HG03558 (cell line): ENCODE measurements at regions not wholly inside any gene's neighbourhood (a gene's known extent, or its start where the extent isn't known, plus 50 kb on each side); places are given as distances from the start of the nearest gene placed in this dataset.

Experiments
- ATAC-seq: cut with Tn5 transposase; IDR thresholded peaks from one replicate; pipeline ENCODE4 v1.9.1; 2021; ENCODE audit warnings: moderate number of reproducible peaks; ENCODE audit not compliant: unreplicated experiment; ENCODE audit errors: extremely low read depth

- ATAC-seq: no peak
These were observed 327.5 kb upstream of the RTL1 start for GRCh38 chr14:101230851-101231550.

GRCh38 chr14:101231828-101232227 is 328.3 kb upstream of the RTL1 start:
- no peak for ATAC-seq

- no peak for ATAC-seq
These were observed 328.8 kb upstream of the DIO3 start for GRCh38 chr14:101232340-101233020.

GRCh38 chr14:101233021-101233366 is 328.3 kb upstream of the DIO3 start:
- ATAC-seq: no peak

- ATAC-seq: no peak
These were observed 327.9 kb upstream of the DIO3 start for GRCh38 chr14:101233391-101233790.

- no peak for ATAC-seq
These were observed 327.5 kb upstream of the DIO3 start for GRCh38 chr14:101233808-101234207.

GRCh38 chr14:101234244-101234937 is 326.9 kb upstream of the DIO3 start:
- ATAC-seq: no peak

- no peak for ATAC-seq
These were observed 326.3 kb upstream of the DIO3 start for GRCh38 chr14:101234999-101235334.

- no peak for ATAC-seq
These were observed 325.8 kb upstream of the DIO3 start for GRCh38 chr14:101235335-101236103.

- ATAC-seq: no peak
These were observed 324.6 kb upstream of the DIO3 start for GRCh38 chr14:101236496-101237251.

- ATAC-seq: no peak
These were observed 324.1 kb upstream of the DIO3 start for GRCh38 chr14:101237252-101237616.

GRCh38 chr14:101239065-101239464 is 322.2 kb upstream of the DIO3 start:
- ATAC-seq: no peak

- ATAC-seq: no peak
These were observed 320.1 kb upstream of the DIO3 start for GRCh38 chr14:101241147-101241546.

- no peak for ATAC-seq
These were observed 319.5 kb upstream of the DIO3 start for GRCh38 chr14:101241807-101242278.

- no peak for ATAC-seq
These were observed 318.6 kb upstream of the DIO3 start for GRCh38 chr14:101242442-101243385.

- ATAC-seq: no peak
These were observed 317.5 kb upstream of the DIO3 start for GRCh38 chr14:101243587-101244338.

GRCh38 chr14:101246894-101247841 is 314.1 kb upstream of the DIO3 start:
- ATAC-seq: no peak
